SK-N-SH (cell line): ENCODE measurements at regions not wholly inside any gene's neighbourhood (a gene's known extent, or its start where the extent isn't known, plus 50 kb on each side); places are given as distances from the start of the nearest gene placed in this dataset.

Experiments
- CTCF ChIA-PET: fragments of 300-600, 350-600 bp; formaldehyde crosslinking; extraction: SDS; loops from one replicate; lab custom pipeline; 2021; lab: Yijun Ruan, JAX
- POLR2A ChIA-PET: fragments of 350-600 bp; sonication (Branson Sonifier 250); formaldehyde crosslinking; extraction: SDS; loops from one replicate; lab custom pipeline; 2020; ENCODE audit warnings: antibody characterized with exemption, inconsistent platforms; lab: Yijun Ruan, JAX
- DNase-seq: peaks from one replicate; pipeline ENCODE4 v3.0.0; 2012
- H2AFZ ChIP-seq: fragments of 200-600 bp; sonication (generic); 2 replicates; pipeline ENCODE4 v1.8.1; 2016; ENCODE audit warnings: antibody characterized with exemption, mild to moderate bottlenecking, low read depth
- H3F3A ChIP-seq: fragments of 200-600 bp; sonication (generic); replicated peaks from 2 replicates; pipeline ENCODE3; 2016; ENCODE audit warnings: antibody characterized with exemption, mild to moderate bottlenecking; ENCODE audit not compliant: insufficient read depth
- H3K27ac ChIP-seq, 2 experiments: fragments of 200-500 bp in 1 of 2; fragments of 200-600 bp in 1 of 2; sonication (Bioruptor generic) in 1 of 2; sonication (generic), shearing (Covaris generic) in 1 of 2; 2 replicates each; pipeline versions ENCODE4 v1.5.1 to v1.6.1; 2014 to 2016; ENCODE audit warnings: low read depth in 2 of 2, inconsistent platforms in 1 of 2, low read length in 1 of 2, mild to moderate bottlenecking in 1 of 2, mixed read lengths in 1 of 2
- H3K27me3 ChIP-seq: fragments of 200-600 bp; sonication (generic), shearing (Covaris generic); 2 replicates; pipeline ENCODE4 v1.6.1; 2016; ENCODE audit warnings: mixed run types; ENCODE audit not compliant: insufficient read depth
- H3K36me3 ChIP-seq, 2 experiments: fragments of 200-500 bp in 1 of 2; fragments of 200-600 bp in 1 of 2; sonication (Bioruptor generic) in 1 of 2; sonication (generic) in 1 of 2; replicated peaks in 1 of 2; 2 replicates each; pipeline versions ENCODE3 to v1.5.1; 2014 to 2016; ENCODE audit warnings: low read length in 1 of 2, mild to moderate bottlenecking in 1 of 2; ENCODE audit not compliant: insufficient read depth in 2 of 2, control insufficient read depth in 1 of 2
- H3K4me1 ChIP-seq, 2 experiments: fragments of 200-500 bp in 1 of 2; fragments of 200-600 bp in 1 of 2; sonication (Bioruptor generic) in 1 of 2; sonication (generic), shearing (Covaris generic) in 1 of 2; 2 replicates each; pipeline versions ENCODE4 v1.5.1 to v1.6.1; 2014 to 2016; ENCODE audit warnings: low read depth in 1 of 2, low read length in 1 of 2, mixed run types in 1 of 2; ENCODE audit not compliant: insufficient read depth in 2 of 2, control insufficient read depth in 1 of 2
- H3K4me2 ChIP-seq: fragments of 200-600 bp; sonication (generic), shearing (Covaris generic); 2 replicates; pipeline ENCODE4 v1.6.1; 2017; ENCODE audit warnings: mixed run types
- H3K4me3 ChIP-seq, 2 experiments: fragments of 200-500 bp in 1 of 2; fragments of 200-600 bp in 1 of 2; sonication (Bioruptor generic) in 1 of 2; sonication (generic), shearing (Covaris generic) in 1 of 2; 2 replicates each; pipeline versions ENCODE4 v1.5.1 to v1.8.1; 2014 to 2016; ENCODE audit warnings: low read depth in 2 of 2, inconsistent platforms in 1 of 2, low read length in 1 of 2, mild to moderate bottlenecking in 1 of 2, mixed read lengths in 1 of 2, moderate library complexity in 1 of 2
- H3K79me2 ChIP-seq: fragments of 200-600 bp; sonication (generic); 2 replicates; pipeline ENCODE4 v1.8.1; 2017; ENCODE audit warnings: mild to moderate bottlenecking; ENCODE audit not compliant: insufficient read depth
- H3K9ac ChIP-seq: fragments of 200-600 bp; sonication (generic); 2 replicates; pipeline ENCODE4 v1.6.1; 2017; ENCODE audit warnings: mixed run types
- H3K9me2 ChIP-seq: fragments of 200-600 bp; sonication (generic); 2 replicates; pipeline ENCODE4 v1.6.1; 2017; ENCODE audit warnings: mixed run types
- H3K9me3 ChIP-seq: fragments of 200-600 bp; sonication (generic); 2 replicates; pipeline ENCODE4 v1.6.1; 2017; ENCODE audit warnings: mixed run types, mild to moderate bottlenecking, moderate library complexity
- H4K20me1 ChIP-seq: fragments of 200-600 bp; sonication (generic); 2 replicates; pipeline ENCODE4 v1.6.1; 2017; ENCODE audit warnings: mild to moderate bottlenecking, mixed run types; ENCODE audit not compliant: insufficient read depth
- EP300 ChIP-seq, 2 experiments: IDR thresholded peaks; 2 replicates each; pipeline versions ENCODE4 v1.4.0 to v1.6.1; 2012; ENCODE audit warnings: borderline replicate concordance in 1 of 2, low read depth in 1 of 2, low read length in 1 of 2
- FOSL2 ChIP-seq: IDR thresholded peaks from 2 replicates; pipeline ENCODE4 v1.4.0; 2012; ENCODE audit warnings: low read depth, mild to moderate bottlenecking, moderate library complexity, borderline replicate concordance
- POLR2AphosphoS5 ChIP-seq: IDR thresholded peaks from 2 replicates; pipeline ENCODE4 v1.6.1; 2012; ENCODE audit warnings: low read depth, low read length
- RCOR1 ChIP-seq: fragments of 150-350 bp; IDR thresholded peaks from 2 replicates; pipeline ENCODE4 v1.6.1; 2017; ENCODE audit warnings: antibody characterized with exemption, low read length
- SMC3 ChIP-seq: IDR thresholded peaks from 2 replicates; pipeline ENCODE4 v1.6.1; 2012; ENCODE audit warnings: low read depth, low read length, improper control_type of control experiment
- TAF1 ChIP-seq: IDR thresholded peaks from 2 replicates; pipeline ENCODE4 v1.6.1; 2012; ENCODE audit warnings: low read depth, mild to moderate bottlenecking, low read length, moderate library complexity, borderline replicate concordance
- TEAD4 ChIP-seq: IDR thresholded peaks from 2 replicates; pipeline ENCODE4 v1.4.0; 2012; ENCODE audit warnings: mild to moderate bottlenecking, borderline replicate concordance; ENCODE audit not compliant: insufficient read depth
- USF1 ChIP-seq: IDR thresholded peaks from 2 replicates; pipeline ENCODE4 v1.4.0; 2012; ENCODE audit warnings: low read depth, borderline replicate concordance
- USF2 ChIP-seq: fragments of 150-350 bp; IDR thresholded peaks from 2 replicates; pipeline ENCODE4 v1.6.1; 2017; ENCODE audit warnings: antibody characterized with exemption, low read length, low read depth, borderline replicate concordance
- YY1 ChIP-seq: IDR thresholded peaks from 2 replicates; pipeline ENCODE4 v1.4.0; 2012; ENCODE audit warnings: low read depth, mild to moderate bottlenecking
- ZBTB33 ChIP-seq: IDR thresholded peaks from 2 replicates; pipeline ENCODE4 v1.4.0; 2012; ENCODE audit warnings: low read depth, borderline replicate concordance
- WGBS: methylation state at CpG from one replicate; pipeline ENCODE4 v1.1.6; 2017; ENCODE audit warnings: low lambda C conversion rate; 5-methylcytosine and 5-hydroxymethylcytosine counted together
- TF ChIP-seq, protein P1 (sequence below): IDR thresholded peaks from 2 replicates; pipeline ENCODE4 v1.6.1; 2012; ENCODE audit warnings: mild to moderate bottlenecking, low read depth, low read length, moderate library complexity
- TF ChIP-seq, protein P2 (sequence below): fragments of 150-350 bp; IDR thresholded peaks from 2 replicates; pipeline ENCODE4 v1.6.1; 2016; ENCODE audit warnings: mild to moderate bottlenecking, low read depth, low read length

- Histone ChIP-seq H3K4me3 (no peak overlapping the region), H2AFZ (no peak overlapping the region), H3K27me3 (peaks cover 24% of the 10 kb centered on the region; the same call in 1 of the 2 replicates), H3K4me2 (no peak overlapping the region), H3K79me2 (no peaks in the 10 kb centered on the region), H3K9me3 (no peaks in the 10 kb centered on the region), H3F3A (no peaks in the 10 kb centered on the region), H3K27ac (no peak overlapping the region), H3K9ac (no peak overlapping the region), H3K9me2 (no peaks in the 10 kb centered on the region), H3K36me3 (no peaks in the 10 kb centered on the region)
- WGBS: 67% methylated on average over 4 of the region's 4 CpGs
- no peak for DNase-seq
- ChIA-PET POLR2A (interaction anchor here (1.2 kb wide), 1 partner anchor 48 kb away, joined by 3 read pairs; no protein-coding TSS in a partner anchor), CTCF (interaction anchor here (0.9 to 8.8 kb wide), 4 partner anchors 11 to 41 kb away, joined by 3 to 70 read pairs (median 16); no protein-coding TSS in a partner anchor)
- no peak for TF ChIP-seq EP300 (IDR thresholded peaks at IDR 0.05; ENCODE audit: borderline replicate concordance in 1 of 2, low read depth in 1 of 2, low read length in 1 of 2)
- TF ChIP-seq YY1: no peak
- no peak for TF ChIP-seq ZBTB33
- TF ChIP-seq, protein P1, sequence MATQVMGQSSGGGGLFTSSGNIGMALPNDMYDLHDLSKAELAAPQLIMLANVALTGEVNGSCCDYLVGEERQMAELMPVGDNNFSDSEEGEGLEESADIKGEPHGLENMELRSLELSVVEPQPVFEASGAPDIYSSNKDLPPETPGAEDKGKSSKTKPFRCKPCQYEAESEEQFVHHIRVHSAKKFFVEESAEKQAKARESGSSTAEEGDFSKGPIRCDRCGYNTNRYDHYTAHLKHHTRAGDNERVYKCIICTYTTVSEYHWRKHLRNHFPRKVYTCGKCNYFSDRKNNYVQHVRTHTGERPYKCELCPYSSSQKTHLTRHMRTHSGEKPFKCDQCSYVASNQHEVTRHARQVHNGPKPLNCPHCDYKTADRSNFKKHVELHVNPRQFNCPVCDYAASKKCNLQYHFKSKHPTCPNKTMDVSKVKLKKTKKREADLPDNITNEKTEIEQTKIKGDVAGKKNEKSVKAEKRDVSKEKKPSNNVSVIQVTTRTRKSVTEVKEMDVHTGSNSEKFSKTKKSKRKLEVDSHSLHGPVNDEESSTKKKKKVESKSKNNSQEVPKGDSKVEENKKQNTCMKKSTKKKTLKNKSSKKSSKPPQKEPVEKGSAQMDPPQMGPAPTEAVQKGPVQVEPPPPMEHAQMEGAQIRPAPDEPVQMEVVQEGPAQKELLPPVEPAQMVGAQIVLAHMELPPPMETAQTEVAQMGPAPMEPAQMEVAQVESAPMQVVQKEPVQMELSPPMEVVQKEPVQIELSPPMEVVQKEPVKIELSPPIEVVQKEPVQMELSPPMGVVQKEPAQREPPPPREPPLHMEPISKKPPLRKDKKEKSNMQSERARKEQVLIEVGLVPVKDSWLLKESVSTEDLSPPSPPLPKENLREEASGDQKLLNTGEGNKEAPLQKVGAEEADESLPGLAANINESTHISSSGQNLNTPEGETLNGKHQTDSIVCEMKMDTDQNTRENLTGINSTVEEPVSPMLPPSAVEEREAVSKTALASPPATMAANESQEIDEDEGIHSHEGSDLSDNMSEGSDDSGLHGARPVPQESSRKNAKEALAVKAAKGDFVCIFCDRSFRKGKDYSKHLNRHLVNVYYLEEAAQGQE: no peak
- TF ChIP-seq TAF1: no peak
- TF ChIP-seq, protein P2, sequence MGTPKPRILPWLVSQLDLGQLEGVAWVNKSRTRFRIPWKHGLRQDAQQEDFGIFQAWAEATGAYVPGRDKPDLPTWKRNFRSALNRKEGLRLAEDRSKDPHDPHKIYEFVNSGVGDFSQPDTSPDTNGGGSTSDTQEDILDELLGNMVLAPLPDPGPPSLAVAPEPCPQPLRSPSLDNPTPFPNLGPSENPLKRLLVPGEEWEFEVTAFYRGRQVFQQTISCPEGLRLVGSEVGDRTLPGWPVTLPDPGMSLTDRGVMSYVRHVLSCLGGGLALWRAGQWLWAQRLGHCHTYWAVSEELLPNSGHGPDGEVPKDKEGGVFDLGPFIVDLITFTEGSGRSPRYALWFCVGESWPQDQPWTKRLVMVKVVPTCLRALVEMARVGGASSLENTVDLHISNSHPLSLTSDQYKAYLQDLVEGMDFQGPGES: no peak
- no peak for TF ChIP-seq FOSL2
- no peak for TF ChIP-seq USF1
- no peak for TF ChIP-seq POLR2AphosphoS5
- no peak for TF ChIP-seq TEAD4
- no peak for TF ChIP-seq SMC3
- TF ChIP-seq USF2: no peak
- no peak for TF ChIP-seq RCOR1
- TF ChIP-seq, all 33 proteins: peak for 0
- no peaks in the 10 kb centered on the region for H4K20me1 ChIP-seq
- H3K4me1 ChIP-seq: peaks cover 0 to 57% of the 10 kb centered on the region in 2 experiments; a peak in 2 of 4 replicates
Measured at GRCh38 chr10:69684981-69685353, 54.9 kb downstream of the FAM241B start.
